H9 (cell line): ENCODE measurements at regions not wholly inside any gene's neighbourhood (a gene's known extent, or its start where the extent isn't known, plus 50 kb on each side); places are given as distances from the start of the nearest gene placed in this dataset.

Experiments
- DNase-seq: peaks from one replicate; pipeline ENCODE4 v3.0.0-alpha.2; 2017
- H2AFZ ChIP-seq: one replicate; pipeline ENCODE4 v1.6.1; 2013; ENCODE audit warnings: mild to moderate bottlenecking, low read length, control low read depth, moderate library complexity
- H2AK5ac ChIP-seq: 2 replicates; pipeline ENCODE4 v1.6.1; 2013; ENCODE audit warnings: low read length, control low read depth, mixed read lengths; ENCODE audit not compliant: insufficient read length
- H2BK120ac ChIP-seq: one replicate; pipeline ENCODE4 v1.6.1; 2013; ENCODE audit warnings: low read depth, mild to moderate bottlenecking, low read length, control low read depth, inconsistent platforms; ENCODE audit not compliant: poor library complexity, severe bottlenecking
- H2BK12ac ChIP-seq: 2 replicates; pipeline ENCODE4 v1.6.1; 2013; ENCODE audit warnings: low read length, control low read depth, mixed read lengths, low read depth; ENCODE audit not compliant: insufficient read length
- H2BK15ac ChIP-seq: 2 replicates; pipeline ENCODE4 v1.6.1; 2013; ENCODE audit warnings: low read depth, low read length, control low read depth
- H2BK20ac ChIP-seq: one replicate; pipeline ENCODE4 v1.6.1; 2013; ENCODE audit warnings: low read depth, mild to moderate bottlenecking, low read length, control low read depth, inconsistent platforms; ENCODE audit not compliant: poor library complexity, severe bottlenecking
- H2BK5ac ChIP-seq: 2 replicates; pipeline ENCODE4 v1.6.1; 2013; ENCODE audit warnings: low read length, control low read depth, mixed read lengths; ENCODE audit not compliant: insufficient read length
- H3K14ac ChIP-seq: 2 replicates; pipeline ENCODE4 v1.6.1; 2013; ENCODE audit warnings: low read length, control low read depth; ENCODE audit not compliant: insufficient read depth
- H3K18ac ChIP-seq: 2 replicates; pipeline ENCODE4 v1.6.1; 2013; ENCODE audit warnings: low read depth, mild to moderate bottlenecking, mixed read lengths, low read length, control low read depth; ENCODE audit not compliant: insufficient read length
- H3K23ac ChIP-seq: 2 replicates; pipeline ENCODE4 v1.6.1; 2013; ENCODE audit warnings: low read length, control low read depth, mixed read lengths, low read depth; ENCODE audit not compliant: insufficient read length
- H3K23me2 ChIP-seq: 2 replicates; pipeline ENCODE4 v1.6.1; 2013; ENCODE audit warnings: low read depth, mild to moderate bottlenecking, mixed read lengths, low read length, control low read depth; ENCODE audit not compliant: insufficient read length, poor library complexity, severe bottlenecking
- H3K27ac ChIP-seq: 2 replicates; pipeline ENCODE4 v1.5.1; 2013; ENCODE audit warnings: low read length, control low read depth, mixed read lengths, low read depth; ENCODE audit not compliant: insufficient read length
- H3K27me3 ChIP-seq: 2 replicates; pipeline ENCODE4 v1.6.1; 2013; ENCODE audit warnings: low read length, control low read depth, inconsistent platforms; ENCODE audit not compliant: insufficient read depth
- H3K4ac ChIP-seq: 2 replicates; pipeline ENCODE4 v1.6.1; 2013; ENCODE audit warnings: low read depth, mild to moderate bottlenecking, control low read depth, inconsistent platforms, low read length, moderate library complexity
- H3K4me1 ChIP-seq: 2 replicates; pipeline ENCODE4 v1.6.1; 2013; ENCODE audit warnings: low read length, control low read depth, inconsistent platforms; ENCODE audit not compliant: insufficient read depth
- H3K4me2 ChIP-seq: 2 replicates; pipeline ENCODE4 v1.6.1; 2013; ENCODE audit warnings: low read length, control low read depth, mixed read lengths; ENCODE audit not compliant: insufficient read length, insufficient read depth
- H3K56ac ChIP-seq: 2 replicates; pipeline ENCODE4 v1.6.1; 2013; ENCODE audit warnings: low read depth, mild to moderate bottlenecking, mixed read lengths, low read length, control low read depth; ENCODE audit not compliant: insufficient read length
- H3K79me1 ChIP-seq: 2 replicates; pipeline ENCODE4 v1.6.1; 2013; ENCODE audit warnings: low read depth, mild to moderate bottlenecking, moderate library complexity, low read length, control low read depth, inconsistent platforms; ENCODE audit not compliant: insufficient read depth, poor library complexity, severe bottlenecking
- H3K79me2 ChIP-seq: 2 replicates; pipeline ENCODE4 v1.6.1; 2013; ENCODE audit warnings: low read length, control low read depth, inconsistent platforms; ENCODE audit not compliant: insufficient read depth
- H3K9ac ChIP-seq: 2 replicates; pipeline ENCODE4 v1.6.1; 2013; ENCODE audit warnings: low read length, control low read depth, mixed read lengths; ENCODE audit not compliant: insufficient read length; ENCODE audit errors: extremely low read depth
- H3K9me3 ChIP-seq: one replicate; pipeline ENCODE4 v1.6.1; 2013; ENCODE audit warnings: low read depth, low read length, inconsistent platforms; ENCODE audit not compliant: control insufficient read depth
- H3T11ph ChIP-seq: one replicate; pipeline ENCODE4 v1.6.1; 2013; ENCODE audit warnings: mild to moderate bottlenecking, low read length, control low read depth, inconsistent platforms
- H4K20me1 ChIP-seq: one replicate; pipeline ENCODE4 v1.6.1; 2013; ENCODE audit not compliant: control insufficient read depth, insufficient read length, insufficient read depth
- H4K5ac ChIP-seq: 2 replicates; pipeline ENCODE4 v1.6.1; 2013; ENCODE audit warnings: low read depth, mild to moderate bottlenecking, mixed read lengths, low read length, control low read depth; ENCODE audit not compliant: insufficient read length
- H4K8ac ChIP-seq: replicated peaks from 2 replicates; pipeline ENCODE4 v1.6.1; 2013; ENCODE audit warnings: low read length, control low read depth, mixed read lengths, low read depth; ENCODE audit not compliant: insufficient read length
- H4K91ac ChIP-seq: 2 replicates; pipeline ENCODE4 v1.6.1; 2013; ENCODE audit warnings: low read depth, mild to moderate bottlenecking, moderate library complexity, mixed read lengths, low read length, control low read depth; ENCODE audit not compliant: insufficient read length
- H3K27ac Mint-ChIP-seq, 3 experiments: 2 replicates in 2 of 3; 3 replicates in 1 of 3; pipeline ENCODE4 v1.8.0; 2020 to 2021; ENCODE audit warnings: mixed read lengths in 3 of 3, mild to moderate bottlenecking in 1 of 3, moderate library complexity in 1 of 3
- H3K27me3 Mint-ChIP-seq: 2 replicates; pipeline ENCODE4 v1.8.0; 2021; ENCODE audit warnings: low read depth, mild to moderate bottlenecking, moderate library complexity, mixed read lengths
- H3K36me3 Mint-ChIP-seq, 3 experiments: 2 replicates in 2 of 3; 3 replicates in 1 of 3; pipeline ENCODE4 v1.8.0; 2020 to 2021; ENCODE audit warnings: low read depth in 3 of 3, mixed read lengths in 3 of 3; ENCODE audit not compliant: insufficient read depth in 1 of 3
- H3K4me1 Mint-ChIP-seq, 2 experiments: 2 replicates each; pipeline ENCODE4 v1.8.0; 2020; ENCODE audit warnings: mixed read lengths in 2 of 2
- H3K4me3 Mint-ChIP-seq, 2 experiments: 2 replicates in 1 of 2; 3 replicates in 1 of 2; pipeline ENCODE4 v1.8.0; 2020 to 2021; ENCODE audit warnings: mild to moderate bottlenecking in 2 of 2, mixed read lengths in 2 of 2, moderate library complexity in 1 of 2
- H3K9me3 Mint-ChIP-seq, 2 experiments: 2 replicates in 1 of 2; 3 replicates in 1 of 2; pipeline ENCODE4 v1.8.0; 2020; ENCODE audit warnings: mild to moderate bottlenecking in 2 of 2, mixed read lengths in 2 of 2, moderate library complexity in 1 of 2
- CTCF ChIP-seq: fragments of 200-600 bp; sonication (generic); conservative IDR thresholded peaks from 3 replicates; pipeline ENCODE4 v1.8.0; 2021; ENCODE audit warnings: antibody characterized with exemption, mild to moderate bottlenecking
- WGBS: extraction: QIAGEN DNeasy Blood & Tissue Kit; methylation state at CpG from one replicate; pipeline ENCODE4 v1.1.7; 2013; ENCODE audit warnings: missing lambda C conversion rate, low lambda C conversion rate, mixed read lengths; ENCODE audit not compliant: insufficient read length; ENCODE audit errors: extremely low coverage; 5-methylcytosine and 5-hydroxymethylcytosine counted together

- H3K9me3 Mint-ChIP-seq = no peaks in the 10 kb centered on the region; a peak in 2 of 5 replicates
- no peak overlapping the region for H3K27ac Mint-ChIP-seq
- H4K91ac ChIP-seq = no peak overlapping the region
- no peak overlapping the region for H2AK5ac ChIP-seq
- no peaks in the 10 kb centered on the region for H3K36me3 Mint-ChIP-seq
- no peak overlapping the region for H2BK15ac ChIP-seq
- H3K27ac ChIP-seq = no peak overlapping the region
- no peaks in the 10 kb centered on the region for H3K9me3 ChIP-seq
- no peak overlapping the region for H3T11ph ChIP-seq
- no peak overlapping the region for H3K4me2 ChIP-seq
- no peak overlapping the region for H4K5ac ChIP-seq
- H4K8ac ChIP-seq = no peak overlapping the region
- H3K4ac ChIP-seq = no peak overlapping the region
- H3K18ac ChIP-seq = no peak overlapping the region
- H2BK5ac ChIP-seq = no peak overlapping the region
- H3K9ac ChIP-seq = no peak overlapping the region
- H2BK20ac ChIP-seq = no peak overlapping the region
- no CpG with 5 or more reads among the region's 8 CpGs for WGBS
- H3K79me2 ChIP-seq = no peaks in the 10 kb centered on the region
- H3K14ac ChIP-seq = no peak overlapping the region
- DNase-seq = no peak
- no peaks in the 10 kb centered on the region for H4K20me1 ChIP-seq
- no peak overlapping the region for H3K56ac ChIP-seq
- H2AFZ ChIP-seq = peak overlapping the region; percentile 85
- no peaks in the 10 kb centered on the region for H3K27me3 Mint-ChIP-seq
- peaks cover 3 to 7% of the 10 kb centered on the region in 2 experiments for H3K4me1 Mint-ChIP-seq
- TF ChIP-seq CTCF = no peak
- H3K27me3 ChIP-seq = no peaks in the 10 kb centered on the region
- no peaks in the 10 kb centered on the region for H3K4me1 ChIP-seq
- H3K23me2 ChIP-seq = no peaks in the 10 kb centered on the region
- H3K23ac ChIP-seq = no peak overlapping the region
- H2BK120ac ChIP-seq = no peak overlapping the region
- no peak overlapping the region for H3K4me3 Mint-ChIP-seq
- no peaks in the 10 kb centered on the region for H3K79me1 ChIP-seq
- H2BK12ac ChIP-seq = no peak overlapping the region
Measured at GRCh38 chr1:207243442-207244408, 77.8 kb upstream of the CD55 start.
